Choroid plexus epithelial cell (primary cell): ENCODE measurements at regions not wholly inside any gene's neighbourhood (a gene's known extent, or its start where the extent isn't known, plus 50 kb on each side); places are given as distances from the start of the nearest gene placed in this dataset.
"Not testable (repeated sequence)": the region's sequence is repeated elsewhere in the genome, so short reads cannot be mapped to it uniquely, and the experiment has no call there.

Experiments
- DNase-seq: peaks from one replicate; pipeline ENCODE4 v3.0.0-alpha.2; 2010; ENCODE audit warnings: low read depth
- H3K4me3 ChIP-seq: 2 replicates; pipeline ENCODE4 v1.5.1; 2011; ENCODE audit warnings: low read depth, mild to moderate bottlenecking, control low read depth, low read length, moderate library complexity
- CTCF ChIP-seq: conservative IDR thresholded peaks from 2 replicates; pipeline ENCODE4 v1.5.1; 2011; ENCODE audit warnings: low read depth, mild to moderate bottlenecking, control low read depth, inconsistent platforms, low read length, moderate library complexity

- DNase-seq = no peak
These were observed 195.4 kb downstream of the ANKRD60 start for GRCh38 chr20:58033026-58033536.

GRCh38 chr20:58032599-58032998 is 195.9 kb downstream of the ANKRD60 start:
- H3K4me3 ChIP-seq = no peak overlapping the region
- no peak for TF ChIP-seq CTCF
- DNase-seq = no peak

More at GRCh38 chr20:58033026-58033536, 195.4 kb downstream of the ANKRD60 start:
- no peak for TF ChIP-seq CTCF
- no peak overlapping the region for H3K4me3 ChIP-seq

GRCh38 chr20:58031350-58031749 is 197.1 kb downstream of the ANKRD60 start:
- not testable (repeated sequence) for H3K4me3 ChIP-seq, DNase-seq

GRCh38 chr20:58028123-58028522 is 200.3 kb downstream of the ANKRD60 start:
- peak; percentile 32 for TF ChIP-seq CTCF
- H3K4me3 ChIP-seq = no peak overlapping the region
- DNase-seq = no peak

DNA sequence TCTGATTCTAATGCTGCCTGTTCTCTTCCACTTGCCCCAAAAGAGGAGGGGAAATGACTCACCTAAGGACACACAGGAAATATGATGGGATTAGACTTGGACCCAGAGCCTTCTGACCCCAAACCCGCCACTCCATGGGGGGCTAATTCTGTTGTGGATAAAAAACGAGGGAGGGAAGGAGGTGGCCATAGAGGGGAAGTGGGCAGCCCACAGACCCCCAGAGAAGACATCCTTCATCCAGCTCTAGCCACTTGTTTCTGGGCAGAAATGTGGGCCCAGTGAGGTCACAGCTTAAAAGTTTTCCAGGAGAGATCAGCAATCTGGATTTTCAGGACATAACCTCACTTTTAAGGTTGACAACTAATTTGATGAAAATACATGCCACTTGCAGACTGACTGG is 202.1 kb downstream of the ANKRD60 start:
- TF ChIP-seq CTCF = no peak
- no peak for DNase-seq
- no peak overlapping the region for H3K4me3 ChIP-seq

GRCh38 chr20:58025233-58025632 is 203.2 kb downstream of the ANKRD60 start:
- no peak for TF ChIP-seq CTCF
- no peak for DNase-seq
- no peak overlapping the region for H3K4me3 ChIP-seq

DNA sequence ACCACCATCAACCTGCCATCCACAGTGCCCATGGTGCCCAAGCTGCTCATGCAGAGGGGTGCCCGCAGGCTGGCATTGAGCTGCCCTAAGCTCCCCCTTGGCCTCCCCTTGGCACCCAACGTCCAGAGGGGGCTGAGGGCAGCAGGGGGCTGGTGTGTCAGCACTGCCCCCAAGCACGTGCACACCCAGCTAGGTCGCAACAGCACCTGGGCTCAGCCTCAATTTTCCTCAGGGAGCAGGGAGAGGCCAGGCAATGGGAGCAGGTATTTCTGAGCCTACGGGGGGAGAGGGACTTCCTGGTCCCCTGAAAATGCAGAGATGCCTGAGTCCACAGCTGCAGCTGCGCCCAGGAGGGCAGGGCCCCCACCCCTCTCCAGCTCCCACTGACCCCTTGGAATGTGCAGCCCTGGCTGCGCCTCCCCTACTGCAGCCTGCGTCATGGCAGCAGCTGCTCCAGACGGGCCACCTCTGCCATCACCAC is 204.2 kb downstream of the ANKRD60 start:
- H3K4me3 ChIP-seq = no peak overlapping the region
- no peak for TF ChIP-seq CTCF
- no peak for DNase-seq

GRCh38 chr20:58023781-58024180 is 204.7 kb downstream of the ANKRD60 start:
- no peak for DNase-seq
- H3K4me3 ChIP-seq = no peak overlapping the region
- no peak for TF ChIP-seq CTCF
